GM12874 (cell line): ENCODE measurements at regions not wholly inside any gene's neighbourhood (a gene's known extent, or its start where the extent isn't known, plus 50 kb on each side); places are given as distances from the start of the nearest gene placed in this dataset.

ENCODE experiments used
- CTCF ChIP-seq: IDR thresholded peaks from 2 replicates; pipeline ENCODE4 v1.5.1; 2011; ENCODE audit warnings: low read depth, mild to moderate bottlenecking, control low read depth, low read length, moderate library complexity; ENCODE audit not compliant: insufficient read depth

GRCh38 chr13:106350208-106350607 is 185.3 kb downstream of the EFNB2 start:
- no peak for TF ChIP-seq CTCF

- TF ChIP-seq CTCF = no peak
These were observed 186.2 kb downstream of the EFNB2 start for GRCh38 chr13:106349080-106349931.

- TF ChIP-seq CTCF = no peak
These were observed 187.2 kb downstream of the EFNB2 start for GRCh38 chr13:106348075-106348840.

- TF ChIP-seq CTCF = no peak
These were observed 191.1 kb downstream of the EFNB2 start for GRCh38 chr13:106344342-106344741.

GRCh38 chr13:106343836-106344235 is 191.6 kb downstream of the EFNB2 start:
- no peak for TF ChIP-seq CTCF

- TF ChIP-seq CTCF = no peak
These were observed 195.2 kb downstream of the EFNB2 start for GRCh38 chr13:106340249-106340648.

- TF ChIP-seq CTCF = no peak
These were observed 198.2 kb downstream of the EFNB2 start for GRCh38 chr13:106337096-106337850.
